Loucy (cell line): ENCODE measurements at regions not wholly inside any gene's neighbourhood (a gene's known extent, or its start where the extent isn't known, plus 50 kb on each side); places are given as distances from the start of the nearest gene placed in this dataset.

ENCODE experiments used
- H2AFZ ChIP-seq: fragments of 200-600 bp; sonication (generic); 2 replicates; pipeline ENCODE4 v1.6.0; 2016; ENCODE audit warnings: antibody characterized with exemption, mild to moderate bottlenecking, low read length, moderate library complexity
- H3F3A ChIP-seq: fragments of 200-600 bp; 2 replicates; pipeline ENCODE4 v1.6.0; 2016; ENCODE audit warnings: antibody characterized with exemption, low read depth, mild to moderate bottlenecking
- H3K27me3 ChIP-seq: fragments of 200-600 bp; sonication (generic); 2 replicates; pipeline ENCODE4 v1.6.1; 2014; ENCODE audit warnings: low read length, mild to moderate bottlenecking; ENCODE audit not compliant: insufficient read depth, poor library complexity, severe bottlenecking
- H3K36me3 ChIP-seq: fragments of 200-600 bp; sonication (generic); 2 replicates; pipeline ENCODE4 v1.6.1; 2016; ENCODE audit warnings: low read length; ENCODE audit not compliant: insufficient read depth
- H3K4me1 ChIP-seq: fragments of 200-600 bp; sonication (generic); 2 replicates; pipeline ENCODE4 v1.5.1; 2014; ENCODE audit warnings: low read length, mild to moderate bottlenecking; ENCODE audit not compliant: insufficient read depth, poor library complexity, severe bottlenecking
- H3K4me2 ChIP-seq: fragments of 200-600 bp; sonication (generic); 2 replicates; pipeline ENCODE4 v1.6.0; 2014; ENCODE audit warnings: antibody characterized with exemption, low read length, low read depth, mild to moderate bottlenecking; ENCODE audit not compliant: poor library complexity, severe bottlenecking
- H3K4me3 ChIP-seq: fragments of 200-600 bp; sonication (generic); 2 replicates; pipeline ENCODE4 v1.5.1; 2014; ENCODE audit warnings: low read length, mild to moderate bottlenecking, mixed read lengths; ENCODE audit not compliant: poor library complexity, severe bottlenecking
- H3K79me2 ChIP-seq: fragments of 200-600 bp; sonication (generic); 2 replicates; pipeline ENCODE4 v1.6.1; 2014; ENCODE audit warnings: low read length; ENCODE audit not compliant: insufficient read depth
- H3K9ac ChIP-seq: fragments of 200-600 bp; sonication (generic); 2 replicates; pipeline ENCODE4 v1.6.0; 2014; ENCODE audit warnings: mild to moderate bottlenecking, low read depth, low read length, moderate library complexity; ENCODE audit not compliant: poor library complexity, severe bottlenecking
- H3K9me2 ChIP-seq: fragments of 200-600 bp; sonication (generic); replicated peaks from 2 replicates; pipeline ENCODE4 v1.6.1; 2016; ENCODE audit warnings: low read depth, low read length, mixed read lengths
- H3K9me3 ChIP-seq: fragments of 200-600 bp; sonication (generic); 2 replicates; pipeline ENCODE4 v1.6.1; 2014; ENCODE audit warnings: mild to moderate bottlenecking, antibody characterized with exemption, low read length, low read depth; ENCODE audit not compliant: insufficient read depth
- H4K20me1 ChIP-seq: fragments of 200-600 bp; sonication (generic); 2 replicates; pipeline ENCODE4 v1.6.0; 2014; ENCODE audit warnings: antibody characterized with exemption, low read length, mild to moderate bottlenecking; ENCODE audit not compliant: insufficient read depth, poor library complexity, severe bottlenecking
- EZH2phosphoT487 ChIP-seq: fragments of 200-600 bp; IDR thresholded peaks from 2 replicates; pipeline ENCODE4 v1.6.1; 2018; ENCODE audit warnings: antibody characterized with exemption, mild to moderate bottlenecking, moderate library complexity, borderline replicate concordance
- TF ChIP-seq, protein P1 (sequence below): fragments of 200-600 bp; sonication (generic); conservative IDR thresholded peaks from 2 replicates; pipeline ENCODE4 v1.5.1; 2014; ENCODE audit warnings: mild to moderate bottlenecking, antibody characterized with exemption, low read length

DNA sequence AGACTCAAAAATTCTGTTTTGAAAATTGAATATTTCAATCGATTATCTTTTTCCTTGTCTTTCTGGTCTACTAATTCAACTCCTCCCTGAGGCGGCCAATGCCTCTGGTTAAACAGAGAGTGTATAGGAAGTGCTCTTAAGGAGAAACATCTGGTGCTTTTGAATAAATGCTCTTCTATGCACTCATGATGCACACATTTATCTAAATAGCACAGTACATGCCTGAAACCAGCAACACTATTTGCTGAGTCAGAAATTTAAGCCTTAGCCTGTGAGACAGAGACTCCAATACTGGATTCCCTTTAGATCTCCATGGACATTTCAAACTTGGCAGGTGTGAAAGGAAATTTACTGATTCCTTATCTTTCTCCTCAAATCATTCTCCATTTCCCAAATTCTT is 118.6 kb downstream of the SLIT2 start:
- no peaks in the 10 kb centered on the region for H3K4me1 ChIP-seq
- no peak overlapping the region for H2AFZ ChIP-seq
- no peaks in the 10 kb centered on the region for H3K79me2 ChIP-seq
- no peaks in the 10 kb centered on the region for H3K9me3 ChIP-seq
- no peaks in the 10 kb centered on the region for H4K20me1 ChIP-seq
- no peak overlapping the region for H3K9ac ChIP-seq
- H3K27me3 ChIP-seq: no peaks in the 10 kb centered on the region
- no peak overlapping the region for H3K4me2 ChIP-seq
- H3K36me3 ChIP-seq: no peaks in the 10 kb centered on the region
- TF ChIP-seq EZH2phosphoT487: no peak
- H3K9me2 ChIP-seq: no peaks in the 10 kb centered on the region
- no peaks in the 10 kb centered on the region for H3F3A ChIP-seq
- H3K4me3 ChIP-seq: no peak overlapping the region

DNA sequence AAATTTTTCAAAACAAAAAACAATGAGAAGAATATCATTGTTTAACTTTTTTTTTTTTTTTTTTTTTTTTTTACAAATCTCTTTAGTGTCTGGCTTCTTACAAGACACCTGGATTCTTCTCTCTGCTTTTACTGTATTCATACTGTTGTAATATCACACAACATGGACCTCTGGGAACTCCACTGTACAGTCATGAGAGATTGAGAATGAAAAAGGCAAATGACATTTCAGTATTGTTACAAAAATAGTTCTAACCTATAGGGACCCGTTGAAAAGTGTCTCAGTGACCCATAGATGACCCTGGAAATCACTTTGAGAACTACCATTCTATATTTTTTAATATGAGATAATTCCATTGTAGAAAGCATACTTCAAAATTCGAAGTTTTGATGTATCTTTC is 124.4 kb downstream of the SLIT2 start:
- no peaks in the 10 kb centered on the region for H3K36me3 ChIP-seq
- no peaks in the 10 kb centered on the region for H3K79me2 ChIP-seq
- no peaks in the 10 kb centered on the region for H3K4me1 ChIP-seq
- no peaks in the 10 kb centered on the region for H3F3A ChIP-seq
- no peaks in the 10 kb centered on the region for H3K9me3 ChIP-seq
- no peak for TF ChIP-seq EZH2phosphoT487
- TF ChIP-seq, protein P1, sequence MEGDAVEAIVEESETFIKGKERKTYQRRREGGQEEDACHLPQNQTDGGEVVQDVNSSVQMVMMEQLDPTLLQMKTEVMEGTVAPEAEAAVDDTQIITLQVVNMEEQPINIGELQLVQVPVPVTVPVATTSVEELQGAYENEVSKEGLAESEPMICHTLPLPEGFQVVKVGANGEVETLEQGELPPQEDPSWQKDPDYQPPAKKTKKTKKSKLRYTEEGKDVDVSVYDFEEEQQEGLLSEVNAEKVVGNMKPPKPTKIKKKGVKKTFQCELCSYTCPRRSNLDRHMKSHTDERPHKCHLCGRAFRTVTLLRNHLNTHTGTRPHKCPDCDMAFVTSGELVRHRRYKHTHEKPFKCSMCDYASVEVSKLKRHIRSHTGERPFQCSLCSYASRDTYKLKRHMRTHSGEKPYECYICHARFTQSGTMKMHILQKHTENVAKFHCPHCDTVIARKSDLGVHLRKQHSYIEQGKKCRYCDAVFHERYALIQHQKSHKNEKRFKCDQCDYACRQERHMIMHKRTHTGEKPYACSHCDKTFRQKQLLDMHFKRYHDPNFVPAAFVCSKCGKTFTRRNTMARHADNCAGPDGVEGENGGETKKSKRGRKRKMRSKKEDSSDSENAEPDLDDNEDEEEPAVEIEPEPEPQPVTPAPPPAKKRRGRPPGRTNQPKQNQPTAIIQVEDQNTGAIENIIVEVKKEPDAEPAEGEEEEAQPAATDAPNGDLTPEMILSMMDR: no peak
- no peaks in the 10 kb centered on the region for H3K9me2 ChIP-seq
- no peak overlapping the region for H3K4me2 ChIP-seq
- H2AFZ ChIP-seq: no peak overlapping the region
- H3K27me3 ChIP-seq: no peaks in the 10 kb centered on the region
- H3K9ac ChIP-seq: no peak overlapping the region
- no peaks in the 10 kb centered on the region for H4K20me1 ChIP-seq
- H3K4me3 ChIP-seq: no peak overlapping the region

DNA sequence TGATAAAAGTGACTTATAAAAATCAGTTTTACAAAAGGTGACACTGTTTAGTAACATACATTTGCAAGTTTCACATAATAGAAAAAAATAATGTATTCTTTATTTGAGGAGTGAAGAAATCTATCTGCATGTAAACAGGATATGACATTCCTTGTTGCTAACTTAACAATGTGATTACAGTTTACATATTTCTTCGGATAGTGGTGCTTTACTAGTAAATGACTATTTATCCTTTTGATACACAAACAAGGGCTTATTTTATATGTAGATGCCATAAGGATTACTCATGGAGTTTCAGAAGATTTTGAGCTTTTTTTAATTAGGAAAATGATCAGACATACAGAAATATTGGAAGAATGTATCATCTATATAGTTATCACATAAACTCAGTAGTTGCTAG is 126.5 kb downstream of the SLIT2 start:
- H3F3A ChIP-seq: no peaks in the 10 kb centered on the region
- H3K4me1 ChIP-seq: no peaks in the 10 kb centered on the region
- no peaks in the 10 kb centered on the region for H3K9me3 ChIP-seq
- H3K79me2 ChIP-seq: no peaks in the 10 kb centered on the region
- TF ChIP-seq, protein P1: no peak
- no peak for TF ChIP-seq EZH2phosphoT487
- H4K20me1 ChIP-seq: no peaks in the 10 kb centered on the region
- no peaks in the 10 kb centered on the region for H3K36me3 ChIP-seq
- H3K4me2 ChIP-seq: no peak overlapping the region
- H3K9ac ChIP-seq: no peak overlapping the region
- H3K4me3 ChIP-seq: no peak overlapping the region
- H3K9me2 ChIP-seq: no peaks in the 10 kb centered on the region
- no peak overlapping the region for H2AFZ ChIP-seq
- no peaks in the 10 kb centered on the region for H3K27me3 ChIP-seq

DNA sequence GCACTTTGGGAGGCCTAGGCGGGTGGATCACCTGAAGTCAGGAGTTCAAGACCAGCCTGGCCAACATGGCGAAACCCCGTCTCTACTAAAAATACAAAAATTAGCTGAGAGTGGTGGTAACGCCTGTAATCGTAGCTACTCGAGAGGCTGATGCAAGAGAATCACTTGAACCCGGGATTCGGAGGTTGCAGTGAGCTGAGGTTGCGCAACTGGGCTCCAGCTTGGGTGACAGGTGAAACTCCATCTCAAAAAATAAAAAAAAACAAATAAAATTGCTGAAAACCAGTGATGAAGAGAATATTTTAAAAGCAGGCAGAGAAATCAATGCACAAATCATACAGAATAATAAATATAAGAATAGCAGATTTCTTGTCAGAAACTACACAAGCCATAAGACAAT is 129.3 kb downstream of the SLIT2 start:
- TF ChIP-seq, protein P1: no peak
- TF ChIP-seq EZH2phosphoT487: no peak
- H3F3A ChIP-seq: no peaks in the 10 kb centered on the region

More for the DNA sequence above, 129.3 kb downstream of the SLIT2 start:
- H3K36me3 ChIP-seq: no peaks in the 10 kb centered on the region
- no peaks in the 10 kb centered on the region for H3K79me2 ChIP-seq
- H3K4me3 ChIP-seq: no peak overlapping the region
- H3K27me3 ChIP-seq: no peaks in the 10 kb centered on the region
- no peaks in the 10 kb centered on the region for H4K20me1 ChIP-seq
- H3K4me1 ChIP-seq: no peaks in the 10 kb centered on the region
- H3K4me2 ChIP-seq: no peak overlapping the region
- H3K9me3 ChIP-seq: no peaks in the 10 kb centered on the region
- no peak overlapping the region for H3K9ac ChIP-seq
- no peaks in the 10 kb centered on the region for H3K9me2 ChIP-seq
- no peak overlapping the region for H2AFZ ChIP-seq
